ENCODE measurements at regions not wholly inside any gene's neighbourhood (a gene's known extent, or its start where the extent isn't known, plus 50 kb on each side); places are given as distances from the start of the nearest gene placed in this dataset.

- H3K4me2 ChIP-seq (ENCODE audit: insufficient read depth in 1 of 2, low read depth in 2 of 2, low read length in 2 of 2), result peak overlapping the region in 1 of 2 experiments; percentile 12; a peak in 1 of 4 replicates
Measured at GRCh38 chr3:118772547-118773011, 262.1 kb downstream of the IGSF11 start.

More at GRCh38 chr3:118772547-118773011, 262.1 kb downstream of the IGSF11 start:
- ChIA-PET CTCF (ENCODE audit: partially characterized antibody) (interaction anchor here (0.9 to 1.6 kb wide), 3 partner anchors 11 to 37 kb away, joined by 3 to 9 read pairs (median 3); no protein-coding TSS in a partner anchor), POLR2A (ENCODE audit: partially characterized antibody) (no interaction called here)
- Histone ChIP-seq H4K20me1 (replicated peaks in 1 of 2; ENCODE audit: control insufficient read depth in 1 of 2, insufficient read depth in 2 of 2, low read length in 2 of 2) (no peaks in the 10 kb centered on the region), H3K4ac (replicated peaks; ENCODE audit: insufficient read length, low read depth, low read length) (no peak overlapping the region), H3K9ac (replicated peaks in 1 of 4; ENCODE audit: extremely low read depth in 1 of 4, low read depth in 3 of 4, low read length in 3 of 4) (no peak overlapping the region), H2AK5ac (ENCODE audit: low read depth, low read length) (no peak overlapping the region), H4K8ac (ENCODE audit: extremely low read depth, insufficient read depth, low read length) (no peak overlapping the region), H3K18ac (ENCODE audit: extremely low read depth, low read length) (no peak overlapping the region), H3K4me1 (replicated peaks in 1 of 4; ENCODE audit: control insufficient read depth in 3 of 4, insufficient read depth in 4 of 4, low read length in 3 of 4) (peaks cover 0 to 9% (median 5%) of the 10 kb centered on the region in 4 experiments; a peak in 2 of 7 replicates), H2BK120ac (replicated peaks; ENCODE audit: low read depth, low read length) (no peak overlapping the region), H3K56ac (replicated peaks; ENCODE audit: insufficient read length, low read depth, low read length) (no peak overlapping the region), H3K79me1 (ENCODE audit: low read depth, low read length) (no peaks in the 10 kb centered on the region), H2BK5ac (ENCODE audit: low read depth, low read length) (no peak overlapping the region), H2BK12ac (ENCODE audit: low read depth, low read length) (no peak overlapping the region), H2BK20ac (ENCODE audit: low read length) (no peak overlapping the region), H3K14ac (ENCODE audit: insufficient read length) (no peak overlapping the region), H3K9me3 (ENCODE audit: insufficient read depth in 2 of 2, low read depth in 1 of 2, low read length in 1 of 2) (no peaks in the 10 kb centered on the region), H3K23ac (ENCODE audit: insufficient read length) (no peak overlapping the region), H4K91ac (replicated peaks; ENCODE audit: insufficient read length, low read length) (no peak overlapping the region), H3K27me3 (replicated peaks in 1 of 4; ENCODE audit: control insufficient read depth in 3 of 4, extremely low read depth in 1 of 4, insufficient read depth in 3 of 4, low read length in 3 of 4) (no peaks in the 10 kb centered on the region), H4K5ac (ENCODE audit: insufficient read length, low read depth, low read length) (no peak overlapping the region), H2AFZ (ENCODE audit: low read length) (peak overlapping the region; percentile 36; the same call in 1 of the 2 replicates), H3K23me2 (ENCODE audit: low read depth, low read length) (no peaks in the 10 kb centered on the region; the same call in 1 of the 2 replicates), H3K27ac (ENCODE audit: low read depth, low read length) (no peak overlapping the region; the same call in 1 of the 2 replicates), H3K79me2 (ENCODE audit: control insufficient read depth in 1 of 2, insufficient read depth in 2 of 2, low read length in 2 of 2) (no peaks in the 10 kb centered on the region), H3K36me3 (ENCODE audit: control insufficient read depth in 2 of 4, insufficient read depth in 4 of 4, low read length in 3 of 4) (no peaks in the 10 kb centered on the region), H3K4me3 (ENCODE audit: extremely low read depth in 1 of 4, insufficient read depth in 2 of 4, low read depth in 3 of 4, low read length in 4 of 4) (no peak overlapping the region), H2BK15ac (ENCODE audit: low read length) (no peak overlapping the region)
- FAIRE-seq, result no peak
- DNase-seq (ENCODE audit: low read depth in 1 of 2, low spot score in 2 of 2), result no peak
- no peak for TF ChIP-seq MAFK (IDR thresholded peaks at IDR 0.05; ENCODE audit: low read depth, low read length)
- peak; percentile 52; the same call in 1 of the 2 replicates for TF ChIP-seq JUND (IDR thresholded peaks at IDR 0.05; ENCODE audit: low read length)
